ENCODE measurements at regions not wholly inside any gene's neighbourhood (a gene's known extent, or its start where the extent isn't known, plus 50 kb on each side); places are given as distances from the start of the nearest gene placed in this dataset.
"Not testable (repeated sequence)": the region's sequence is repeated elsewhere in the genome, so short reads cannot be mapped to it uniquely, and the experiment has no call there.

DNA sequence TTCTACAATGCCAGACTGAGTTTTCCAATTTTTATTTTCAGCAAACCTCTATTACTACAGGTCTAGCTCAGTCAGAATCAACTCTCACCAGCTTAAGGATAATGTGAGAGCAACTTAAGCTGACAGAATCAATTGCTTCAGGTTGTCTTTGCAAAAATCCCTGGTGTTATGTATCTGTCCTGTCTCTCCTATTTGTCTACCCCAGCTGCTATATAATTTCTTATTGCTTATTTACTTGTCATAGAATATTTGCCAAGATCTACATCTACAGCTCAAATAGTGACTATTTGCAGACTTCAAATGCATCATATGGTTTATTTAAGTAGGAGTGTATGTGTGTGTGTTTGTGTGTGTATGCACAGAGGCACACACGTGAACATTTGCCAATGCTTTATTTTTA lies 54.1 kb downstream of the FOXG1 start:
- no peaks in the 10 kb centered on the region for H3K27me3 ChIP-seq (ENCODE audit: control insufficient read depth in 2 of 2, insufficient read depth in 2 of 2, low read length in 2 of 2)
- H3K4me1 Mint-ChIP-seq = no peaks in the 10 kb centered on the region
- H3K36me3 ChIP-seq (ENCODE audit: control insufficient read depth in 2 of 3, insufficient read depth in 3 of 3, low read length in 3 of 3) = no peaks in the 10 kb centered on the region
- no peak for DNase-seq
- H3K36me3 Mint-ChIP-seq = no peaks in the 10 kb centered on the region
- no peaks in the 10 kb centered on the region for H3K9me3 ChIP-seq (ENCODE audit: control insufficient read depth in 2 of 3, low read length in 3 of 3)
- H3K27ac Mint-ChIP-seq = no peak overlapping the region
- no peak overlapping the region for H3K4me3 Mint-ChIP-seq
- peaks cover 0 to 20% (median 10%) of the 10 kb centered on the region in 11 donors for H3K9me3 Mint-ChIP-seq
- CTCF ChIA-PET = no interaction called here
- no peaks in the 10 kb centered on the region for H3K4me1 ChIP-seq (ENCODE audit: control insufficient read depth in 2 of 2, insufficient read depth in 2 of 2, low read length in 2 of 2)
- POLR2A ChIA-PET = no interaction called here
- ATAC-seq = no peak
- no peaks in the 10 kb centered on the region for H3K27me3 Mint-ChIP-seq
- intact Hi-C loops (cut with micrococcal nuclease) = no loop called here
- no peak overlapping the region for H3K27ac ChIP-seq (ENCODE audit: low read depth, low read length)
- H3K4me3 ChIP-seq (ENCODE audit: low read length) = no peak overlapping the region

DNA sequence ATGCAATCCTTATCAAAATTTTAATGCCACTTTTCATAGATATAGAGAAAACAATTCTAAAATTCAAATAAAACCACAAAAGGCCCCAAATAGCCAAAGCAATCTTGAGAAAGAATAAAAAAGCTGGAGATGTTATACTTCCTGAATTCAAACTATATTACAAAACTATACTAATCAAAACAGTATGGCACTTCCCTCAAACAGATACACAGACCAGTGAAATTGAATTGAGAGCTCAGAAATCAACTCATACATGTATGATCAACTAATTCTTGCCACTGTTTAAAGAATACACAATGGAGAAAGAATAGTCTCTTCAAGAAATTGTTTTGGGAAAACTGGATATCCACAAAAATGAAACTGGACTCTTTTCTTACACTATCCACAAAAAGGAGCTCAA lies 55.4 kb downstream of the FOXG1 start:
- Histone ChIP-seq H3K9me3 (ENCODE audit: control insufficient read depth in 2 of 3, low read length in 3 of 3) (no peaks in the 10 kb centered on the region), H3K27me3 (ENCODE audit: control insufficient read depth in 2 of 2, insufficient read depth in 2 of 2, low read length in 2 of 2) (no peaks in the 10 kb centered on the region), H3K4me1 (ENCODE audit: control insufficient read depth in 2 of 2, insufficient read depth in 2 of 2, low read length in 2 of 2) (no peaks in the 10 kb centered on the region), H3K27ac (ENCODE audit: low read depth, low read length) (no peak overlapping the region), H3K4me3 (ENCODE audit: low read length) (no peak overlapping the region), H3K36me3 (ENCODE audit: control insufficient read depth in 2 of 3, insufficient read depth in 3 of 3, low read length in 3 of 3) (no peaks in the 10 kb centered on the region)
- Mint-ChIP-seq H3K9me3 (peaks cover 0 to 30% (median 10%) of the 10 kb centered on the region in 11 donors), H3K4me3 (no peak overlapping the region), H3K36me3 (no peaks in the 10 kb centered on the region), H3K4me1 (no peaks in the 10 kb centered on the region), H3K27ac (no peak overlapping the region), H3K27me3 (no peaks in the 10 kb centered on the region)
- ATAC-seq = no peak
- intact Hi-C loops (cut with micrococcal nuclease) = no loop called here
- DNase-seq = no peak
- CTCF ChIA-PET = no interaction called here
- POLR2A ChIA-PET = no interaction called here

DNA sequence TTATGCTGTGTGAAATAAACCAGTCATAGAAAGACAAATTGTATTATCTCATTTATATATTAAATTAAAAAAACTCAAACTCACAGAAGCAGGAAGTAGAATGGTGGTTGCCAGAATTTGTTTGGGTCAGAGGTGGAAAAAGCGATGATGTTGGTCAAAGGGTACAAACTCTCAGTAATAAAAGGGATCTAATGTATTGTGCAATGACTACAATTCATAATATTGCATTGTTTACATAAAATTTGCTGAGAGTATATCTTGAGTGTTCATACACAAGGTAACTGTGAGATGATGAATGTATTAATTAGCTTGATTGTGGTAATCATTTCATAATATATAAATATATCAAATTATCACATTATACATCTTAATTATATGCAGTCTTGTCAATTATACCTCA lies 56.7 kb downstream of the FOXG1 start:
- POLR2A ChIA-PET = no interaction called here
- no peaks in the 10 kb centered on the region for H3K4me1 Mint-ChIP-seq
- H3K4me3 Mint-ChIP-seq = no peak overlapping the region
- ATAC-seq = no peak
- no peaks in the 10 kb centered on the region for H3K36me3 ChIP-seq (ENCODE audit: control insufficient read depth in 2 of 3, insufficient read depth in 3 of 3, low read length in 3 of 3)
- no peak for DNase-seq
- no peaks in the 10 kb centered on the region for H3K36me3 Mint-ChIP-seq
- no peaks in the 10 kb centered on the region for H3K9me3 ChIP-seq (ENCODE audit: control insufficient read depth in 2 of 3, low read length in 3 of 3)
- intact Hi-C loops (cut with micrococcal nuclease) = no loop called here
- no peaks in the 10 kb centered on the region for H3K27me3 Mint-ChIP-seq
- peaks cover 0 to 42% (median 14%) of the 10 kb centered on the region in 11 donors for H3K9me3 Mint-ChIP-seq
- CTCF ChIA-PET = no interaction called here
- no peak overlapping the region for H3K4me3 ChIP-seq (ENCODE audit: low read length)
- H3K4me1 ChIP-seq (ENCODE audit: control insufficient read depth in 2 of 2, insufficient read depth in 2 of 2, low read length in 2 of 2) = no peaks in the 10 kb centered on the region
- H3K27me3 ChIP-seq (ENCODE audit: control insufficient read depth in 2 of 2, insufficient read depth in 2 of 2, low read length in 2 of 2) = no peaks in the 10 kb centered on the region
- H3K27ac Mint-ChIP-seq = no peak overlapping the region
- H3K27ac ChIP-seq (ENCODE audit: low read depth, low read length) = no peak overlapping the region

DNA sequence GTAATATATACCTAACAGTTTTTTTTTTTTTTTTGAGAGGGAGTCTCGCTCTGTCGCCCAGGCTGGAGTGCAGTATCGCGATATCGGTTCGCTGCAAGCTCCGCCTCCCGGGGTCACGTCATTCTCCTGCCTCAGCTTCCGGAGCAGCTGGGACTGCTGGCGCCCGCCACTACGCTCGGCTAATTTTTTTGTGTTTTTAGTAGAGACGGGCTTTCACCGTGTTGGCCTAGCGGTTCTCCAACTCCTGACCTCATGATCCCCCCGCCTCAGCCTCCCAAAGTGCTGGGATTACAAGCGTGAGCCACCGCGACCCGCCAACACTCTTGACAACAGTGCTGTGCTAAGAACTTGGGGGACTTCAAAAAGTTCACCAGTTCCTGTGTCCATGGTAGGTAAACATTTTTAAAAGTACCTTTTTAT lies 63.5 kb downstream of the FOXG1 start:
- H3K27ac ChIP-seq (ENCODE audit: low read depth, low read length) = no peak overlapping the region
- no peaks in the 10 kb centered on the region for H3K4me1 Mint-ChIP-seq
- no peaks in the 10 kb centered on the region for H3K27me3 ChIP-seq (ENCODE audit: control insufficient read depth in 2 of 2, insufficient read depth in 2 of 2, low read length in 2 of 2)
- H3K4me3 ChIP-seq (ENCODE audit: low read length) = no peak overlapping the region
- ChIA-PET POLR2A (no interaction called here), CTCF (no interaction called here)
- H3K36me3 ChIP-seq (ENCODE audit: control insufficient read depth in 2 of 3, insufficient read depth in 3 of 3, low read length in 3 of 3) = no peaks in the 10 kb centered on the region
- H3K36me3 Mint-ChIP-seq = peaks cover 0 to 4% (median 0%) of the 10 kb centered on the region in 5 donors
- no peaks in the 10 kb centered on the region for H3K27me3 Mint-ChIP-seq
- H3K9me3 ChIP-seq (ENCODE audit: control insufficient read depth in 2 of 3, low read length in 3 of 3) = no peaks in the 10 kb centered on the region
- H3K4me3 Mint-ChIP-seq = peak overlapping the region in 2 of 10 donors; percentile 6 to 71
- intact Hi-C loops (cut with micrococcal nuclease) = no loop called here
- no peaks in the 10 kb centered on the region for H3K4me1 ChIP-seq (ENCODE audit: control insufficient read depth in 2 of 2, insufficient read depth in 2 of 2, low read length in 2 of 2)
- ATAC-seq (no peak), DNase-seq (peak in 1 of 9 donors; percentile 5)
- no peak overlapping the region for H3K27ac Mint-ChIP-seq
- peaks cover 0 to 39% (median 8%) of the 10 kb centered on the region in 11 donors for H3K9me3 Mint-ChIP-seq

DNA sequence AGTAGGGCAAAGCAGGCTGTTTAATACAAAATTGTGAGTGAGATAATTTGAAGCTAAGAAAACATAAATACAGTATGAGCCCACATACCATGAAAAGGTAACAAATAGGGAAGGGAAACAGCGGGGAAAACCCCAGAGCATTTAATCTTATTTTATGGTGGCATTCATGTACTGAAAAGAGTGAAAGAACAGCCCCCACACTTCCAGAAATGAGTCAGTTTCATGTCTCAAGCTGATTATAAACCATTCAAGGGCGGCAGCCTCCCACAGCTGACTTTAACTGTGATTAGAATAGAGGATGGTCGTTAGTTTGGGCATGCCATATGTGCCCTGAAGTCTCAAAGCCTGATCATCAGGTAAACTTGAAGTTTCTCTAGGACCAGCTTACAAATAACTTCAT lies 64.5 kb downstream of the FOXG1 start:
- H3K27me3 Mint-ChIP-seq = no peaks in the 10 kb centered on the region
- no peak for ATAC-seq
- DNase-seq = no peak
- Histone ChIP-seq H3K9me3 (ENCODE audit: control insufficient read depth in 2 of 3, low read length in 3 of 3) (no peaks in the 10 kb centered on the region), H3K36me3 (ENCODE audit: control insufficient read depth in 2 of 3, insufficient read depth in 3 of 3, low read length in 3 of 3) (no peaks in the 10 kb centered on the region), H3K27me3 (ENCODE audit: control insufficient read depth in 2 of 2, insufficient read depth in 2 of 2, low read length in 2 of 2) (no peaks in the 10 kb centered on the region), H3K4me3 (ENCODE audit: low read length) (no peak overlapping the region), H3K27ac (ENCODE audit: low read depth, low read length) (no peak overlapping the region), H3K4me1 (ENCODE audit: control insufficient read depth in 2 of 2, insufficient read depth in 2 of 2, low read length in 2 of 2) (no peaks in the 10 kb centered on the region)
- H3K9me3 Mint-ChIP-seq = peaks cover 0 to 33% (median 8%) of the 10 kb centered on the region in 11 donors
- no peak overlapping the region for H3K27ac Mint-ChIP-seq
- peak overlapping the region in 2 of 10 donors; percentile 6 to 36 for H3K4me3 Mint-ChIP-seq
- intact Hi-C loops (cut with micrococcal nuclease) = no loop called here
- peaks cover 0 to 4% (median 0%) of the 10 kb centered on the region in 5 donors for H3K36me3 Mint-ChIP-seq
- H3K4me1 Mint-ChIP-seq = no peaks in the 10 kb centered on the region
- CTCF ChIA-PET = no interaction called here
- POLR2A ChIA-PET = no interaction called here

DNA sequence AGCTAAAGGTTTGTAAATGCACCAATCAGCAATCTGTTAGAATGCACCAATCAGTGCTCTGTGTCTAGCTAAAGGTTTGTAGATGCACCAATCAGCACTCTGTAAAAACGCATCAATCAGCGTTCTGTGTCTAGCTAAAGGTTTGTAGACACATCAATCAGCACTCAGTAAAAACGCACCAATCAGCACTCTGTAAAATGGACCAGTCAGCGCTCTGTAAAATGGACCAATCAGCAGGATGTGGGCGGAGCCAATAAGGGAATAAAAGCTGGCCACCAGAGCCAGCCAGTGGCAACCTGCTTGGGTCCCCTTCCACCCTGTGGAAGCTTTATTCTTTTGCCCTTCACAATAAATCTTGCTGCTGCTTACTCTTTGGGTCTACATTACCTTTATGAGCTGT lies 76.0 kb downstream of the FOXG1 start:
- DNase-seq; H3K9me3 ChIP-seq (ENCODE audit: control insufficient read depth in 2 of 3, low read length in 3 of 3); CTCF ChIA-PET; H3K4me3 ChIP-seq (ENCODE audit: low read length); ATAC-seq; H3K4me3 Mint-ChIP-seq; H3K27ac Mint-ChIP-seq; H3K36me3 ChIP-seq (ENCODE audit: control insufficient read depth in 2 of 3, insufficient read depth in 3 of 3, low read length in 3 of 3); H3K27me3 Mint-ChIP-seq; intact Hi-C loops (cut with micrococcal nuclease); H3K36me3 Mint-ChIP-seq; H3K4me1 Mint-ChIP-seq; POLR2A ChIA-PET; H3K27me3 ChIP-seq (ENCODE audit: control insufficient read depth in 2 of 2, insufficient read depth in 2 of 2, low read length in 2 of 2); H3K27ac ChIP-seq (ENCODE audit: low read depth, low read length); H3K4me1 ChIP-seq (ENCODE audit: control insufficient read depth in 2 of 2, insufficient read depth in 2 of 2, low read length in 2 of 2): not testable (repeated sequence)
- peaks cover 7 to 49% (median 19%) of the 10 kb centered on the region in 11 donors for H3K9me3 Mint-ChIP-seq

DNA sequence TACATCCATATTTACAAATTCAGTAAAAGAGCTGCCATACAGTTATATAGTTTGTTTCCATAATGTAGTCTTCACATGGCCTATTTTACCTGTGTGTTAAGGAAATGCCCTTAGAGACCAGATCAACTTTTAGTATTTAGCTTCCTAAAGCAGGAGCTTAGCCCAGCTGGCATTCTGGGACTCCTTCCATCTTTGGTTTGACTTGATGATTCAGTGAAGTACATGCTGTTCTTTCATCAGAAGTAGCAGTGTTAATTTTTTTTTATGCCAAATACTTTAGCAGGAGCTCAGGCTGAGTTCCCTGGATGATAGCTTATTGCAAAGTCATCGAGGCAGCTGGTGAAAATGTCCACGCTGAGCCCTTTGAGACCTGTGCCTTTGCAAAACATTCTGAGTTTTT lies 101.0 kb downstream of the FOXG1 start:
- DNase-seq (no peak), ATAC-seq (no peak)
- H3K27me3 ChIP-seq (ENCODE audit: control insufficient read depth in 2 of 2, insufficient read depth in 2 of 2, low read length in 2 of 2) = no peaks in the 10 kb centered on the region
- intact Hi-C loops (cut with micrococcal nuclease) = no loop called here
- H3K4me1 Mint-ChIP-seq = peaks cover 0 to 4% (median 0%) of the 10 kb centered on the region in 7 donors
- no peak overlapping the region for H3K4me3 Mint-ChIP-seq
- CTCF ChIA-PET = interaction anchor here (0.7 kb wide), 1 partner anchor 243 kb away, joined by 3 read pairs; no protein-coding TSS in a partner anchor
- H3K4me1 ChIP-seq (ENCODE audit: control insufficient read depth in 2 of 2, insufficient read depth in 2 of 2, low read length in 2 of 2) = no peaks in the 10 kb centered on the region
- no peaks in the 10 kb centered on the region for H3K9me3 ChIP-seq (ENCODE audit: control insufficient read depth in 2 of 3, low read length in 3 of 3)
- H3K36me3 ChIP-seq (ENCODE audit: control insufficient read depth in 2 of 3, insufficient read depth in 3 of 3, low read length in 3 of 3) = no peaks in the 10 kb centered on the region
- H3K27ac Mint-ChIP-seq = no peak overlapping the region
- POLR2A ChIA-PET = no interaction called here
- H3K9me3 Mint-ChIP-seq = peaks cover 0 to 42% (median 14%) of the 10 kb centered on the region in 11 donors
- no peak overlapping the region for H3K4me3 ChIP-seq (ENCODE audit: low read length)
- H3K27ac ChIP-seq (ENCODE audit: low read depth, low read length) = no peak overlapping the region
- H3K27me3 Mint-ChIP-seq = no peaks in the 10 kb centered on the region
- no peaks in the 10 kb centered on the region for H3K36me3 Mint-ChIP-seq
